G401.6 (cell line): ENCODE measurements at regions not wholly inside any gene's neighbourhood (a gene's known extent, or its start where the extent isn't known, plus 50 kb on each side); places are given as distances from the start of the nearest gene placed in this dataset.
"Not testable (repeated sequence)": the region's sequence is repeated elsewhere in the genome, so short reads cannot be mapped to it uniquely, and the experiment has no call there.

Experiments
- FAIRE-seq: peaks from 2 replicates; lab custom pipeline; 2012; peaks lifted over from hg19 to GRCh38; lab: Jason Lieb, UNC

DNA sequence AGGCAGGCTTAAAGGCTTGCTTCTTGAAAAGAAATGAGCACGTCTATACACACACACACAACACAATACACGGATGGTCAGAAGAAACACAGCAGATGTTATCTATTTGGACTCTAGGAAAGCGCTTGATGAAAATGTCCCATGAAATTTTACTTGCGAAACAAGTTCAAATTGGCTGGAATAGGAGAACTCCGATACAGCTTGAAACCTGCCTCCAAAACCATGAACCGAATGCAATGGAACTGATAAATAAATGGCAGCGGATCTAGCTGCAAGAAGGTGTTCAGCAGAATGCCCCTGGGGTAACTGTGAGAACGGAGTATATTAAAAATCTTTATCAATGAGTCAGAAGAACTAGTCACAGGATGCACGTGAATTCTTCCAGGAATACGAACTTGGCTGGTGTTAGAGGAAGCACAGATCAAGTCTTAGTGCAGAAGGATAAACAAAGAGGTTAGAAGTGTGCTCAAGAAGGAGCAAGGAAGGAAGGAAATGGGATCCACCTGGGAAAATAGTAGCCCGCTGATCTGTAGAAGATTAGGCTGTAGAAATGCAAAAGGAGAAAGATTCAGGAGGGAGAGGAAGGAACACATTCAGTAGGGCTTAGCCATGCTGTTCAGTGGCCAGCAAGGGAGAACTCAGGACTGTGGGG lies 142.0 kb upstream of the PRKCQ start:
- FAIRE-seq: no peak

DNA sequence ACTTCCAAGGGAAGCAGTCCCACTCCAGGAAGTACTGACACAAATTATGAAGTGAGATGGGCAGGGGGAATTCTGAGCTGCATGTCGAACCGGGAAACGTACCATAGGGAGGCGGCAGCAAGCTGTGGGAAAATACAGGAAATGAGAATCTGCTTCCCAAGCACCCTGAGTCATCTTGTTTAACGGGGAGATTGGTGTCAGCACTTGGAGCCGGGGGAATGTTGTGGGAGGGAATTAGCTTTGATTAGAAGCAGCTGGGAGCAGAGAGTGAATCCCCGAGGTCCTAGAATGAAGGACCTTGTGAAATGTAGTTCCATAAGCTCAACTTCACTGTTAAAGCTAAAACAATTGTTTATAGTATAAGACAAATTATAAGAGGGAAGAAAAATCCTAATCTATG lies 141.4 kb upstream of the PRKCQ start:
- no peak for FAIRE-seq

DNA sequence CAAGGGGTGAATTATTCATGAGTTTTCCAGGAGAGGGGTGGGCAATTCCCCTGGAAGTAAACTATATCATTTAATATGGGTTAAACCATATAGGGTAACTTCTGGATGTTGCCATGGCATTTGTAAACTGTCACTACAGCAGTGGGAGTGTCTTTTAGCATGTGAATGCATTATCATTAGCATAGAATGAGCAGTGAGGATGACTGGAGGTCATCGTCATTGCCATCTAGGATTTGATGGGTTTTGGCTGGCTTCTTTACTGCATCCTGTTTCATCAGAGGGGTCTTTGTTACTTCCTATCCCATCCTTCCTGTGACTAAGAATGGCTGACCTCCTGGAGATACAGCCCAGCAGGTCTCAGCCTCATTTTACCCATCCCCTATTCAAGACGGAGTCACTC lies 139.5 kb upstream of the PRKCQ start:
- no peak for FAIRE-seq

DNA sequence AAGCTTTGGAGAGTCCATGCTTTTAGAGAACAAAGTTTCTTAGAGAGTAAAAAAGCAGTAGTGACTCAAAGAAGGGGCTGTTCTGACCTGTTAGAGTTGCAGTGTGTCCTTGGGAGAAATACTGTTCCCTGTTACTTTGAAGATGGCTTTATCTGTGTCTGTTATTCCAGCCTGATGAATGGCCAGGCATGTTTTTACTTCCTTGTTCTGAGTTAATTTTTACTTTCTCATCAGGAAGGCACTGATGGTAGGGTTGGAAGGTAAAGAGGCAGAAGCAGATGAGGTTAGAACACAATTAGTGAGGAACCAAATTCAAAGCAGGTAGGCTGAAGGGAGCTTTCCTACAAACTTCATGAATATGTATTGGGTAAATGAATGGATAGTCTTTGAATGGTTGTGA lies 138.5 kb upstream of the PRKCQ start:
- FAIRE-seq: no peak

DNA sequence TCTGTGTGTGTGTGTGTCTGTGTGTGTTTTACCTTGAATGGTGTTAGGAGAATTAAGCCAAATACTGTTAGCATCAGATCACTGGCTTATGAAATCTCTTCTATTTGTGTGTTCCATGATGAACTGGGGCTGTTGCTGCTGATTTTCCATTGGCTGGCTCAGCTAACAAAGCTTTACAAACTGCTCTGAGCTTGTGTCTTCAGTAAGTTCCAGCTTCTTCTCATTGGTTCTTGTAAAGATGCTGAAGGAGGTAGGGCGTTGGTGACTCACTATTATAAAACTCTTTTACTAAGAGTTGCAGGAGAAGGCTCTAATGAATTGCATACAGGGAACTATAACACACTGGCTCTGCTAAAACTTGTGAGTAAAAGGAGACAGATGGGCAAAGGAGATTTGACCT lies 136.4 kb upstream of the PRKCQ start:
- FAIRE-seq: no peak

DNA sequence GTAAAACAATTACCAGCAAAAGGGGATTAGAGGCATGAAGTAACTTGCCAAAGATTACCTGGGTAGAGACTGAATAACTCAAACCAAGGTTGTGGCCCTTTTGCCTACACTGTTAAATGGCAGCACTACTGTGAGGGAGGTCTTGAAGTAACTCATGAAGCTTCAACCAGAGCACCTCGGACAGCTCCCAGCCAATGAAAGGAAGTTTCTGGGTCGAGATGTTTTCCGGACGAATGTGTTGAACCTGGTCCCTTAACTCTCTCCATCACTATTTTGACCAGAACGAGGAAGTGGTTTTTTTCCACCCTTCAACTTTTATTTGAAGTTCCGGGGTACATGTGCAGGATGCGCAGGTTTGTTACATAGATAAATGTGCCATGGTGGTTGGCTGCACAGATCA lies 133.6 kb upstream of the PRKCQ start:
- FAIRE-seq: no peak

DNA sequence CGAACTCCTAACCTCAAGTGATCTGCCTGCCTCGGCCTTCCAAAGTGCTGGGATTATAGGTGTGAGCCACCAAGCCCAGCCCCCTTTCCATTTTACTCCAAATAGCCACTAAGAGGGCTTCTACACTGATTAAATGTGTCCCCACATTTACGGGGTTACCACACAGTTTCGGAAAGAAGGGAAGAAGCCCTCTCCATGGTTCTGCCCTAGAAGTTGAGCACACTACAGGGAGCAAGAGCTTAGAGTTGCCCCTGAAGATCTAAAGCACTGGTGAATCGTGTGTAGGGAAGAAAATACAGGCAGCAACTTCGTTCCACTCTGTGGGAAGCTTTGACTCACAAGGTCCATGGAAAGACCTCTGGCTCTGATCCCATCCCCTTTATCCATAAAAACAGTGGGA lies 133.0 kb upstream of the PRKCQ start:
- FAIRE-seq: no peak

DNA sequence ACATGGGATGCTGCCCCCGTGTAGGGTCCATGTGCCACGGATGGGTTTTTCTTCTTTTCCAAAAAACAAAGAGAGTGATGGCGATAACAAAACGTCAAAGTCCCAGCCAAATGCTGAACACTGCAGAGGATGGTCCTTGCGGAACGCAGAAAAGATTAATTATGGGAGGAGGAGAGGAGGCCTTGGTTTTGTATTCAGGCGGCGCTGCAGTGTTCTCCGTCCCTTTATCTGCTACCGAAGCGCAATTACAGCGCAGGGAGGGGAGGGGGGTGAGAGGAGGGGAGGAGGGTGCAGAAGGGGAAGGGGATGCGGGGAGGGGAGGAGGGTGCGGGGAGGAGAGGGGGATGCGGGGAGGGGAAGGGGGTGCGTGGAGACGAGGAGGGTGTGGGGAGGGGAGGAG lies 131.8 kb upstream of the PRKCQ start:
- FAIRE-seq: no peak

DNA sequence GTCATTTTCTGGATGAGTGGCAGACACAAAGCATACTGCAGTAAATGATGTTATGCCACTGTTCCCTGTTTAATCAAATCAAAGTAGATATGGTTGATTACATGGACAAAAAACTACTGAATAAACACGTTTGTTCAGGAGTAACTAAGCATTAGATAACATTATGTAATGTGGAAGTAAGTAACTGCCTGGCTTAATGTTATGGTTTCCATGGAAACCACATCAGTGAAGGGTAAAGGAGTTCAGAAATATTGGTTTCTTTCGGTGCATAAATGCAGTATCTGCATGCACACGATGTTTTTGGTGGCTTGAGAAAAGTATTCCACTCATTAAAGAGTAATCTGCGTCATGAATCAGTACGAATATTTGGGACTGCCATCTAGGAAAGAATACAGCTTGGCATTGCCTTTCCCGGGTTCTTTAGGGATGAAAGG lies 131.3 kb upstream of the PRKCQ start:
- FAIRE-seq: no peak

DNA sequence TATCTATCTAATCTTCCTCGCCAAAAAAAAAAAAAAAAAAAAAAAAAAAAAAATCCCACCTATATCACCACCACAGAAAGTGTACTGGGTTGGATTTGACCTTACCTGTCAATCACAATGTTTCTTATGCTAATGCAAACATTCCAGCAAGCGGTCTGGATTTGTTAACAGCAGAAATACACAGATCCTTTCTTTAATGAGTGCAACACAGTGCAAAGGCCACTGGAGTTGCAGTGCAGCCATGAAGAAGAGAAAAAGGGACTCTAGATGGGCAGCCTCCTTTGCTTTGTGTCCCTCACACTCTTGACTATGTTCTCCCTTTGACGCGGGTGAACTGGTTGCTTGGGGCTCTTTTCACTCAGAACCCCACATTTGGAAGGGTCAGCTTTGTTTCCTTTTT lies 127.3 kb upstream of the PRKCQ start:
- FAIRE-seq: no peak

DNA sequence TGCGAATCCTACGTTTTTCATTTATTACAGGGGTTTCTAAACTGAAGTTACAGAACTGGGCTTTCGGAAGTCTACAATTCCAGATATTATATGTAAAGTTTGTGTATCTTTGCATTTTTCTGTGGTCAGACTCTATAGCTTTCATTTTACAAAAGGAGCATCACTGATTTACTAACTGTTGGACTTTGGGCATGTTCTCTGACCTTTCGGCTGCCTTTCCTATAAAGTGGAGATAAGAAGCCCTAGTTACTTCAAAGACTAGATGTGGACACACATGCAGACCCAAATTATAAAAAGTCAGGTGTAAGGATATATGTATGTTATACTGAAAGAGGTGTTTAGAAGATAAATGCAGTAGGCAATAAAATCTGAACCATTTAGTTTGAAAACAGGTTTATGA lies 126.6 kb upstream of the PRKCQ start:
- no peak for FAIRE-seq

DNA sequence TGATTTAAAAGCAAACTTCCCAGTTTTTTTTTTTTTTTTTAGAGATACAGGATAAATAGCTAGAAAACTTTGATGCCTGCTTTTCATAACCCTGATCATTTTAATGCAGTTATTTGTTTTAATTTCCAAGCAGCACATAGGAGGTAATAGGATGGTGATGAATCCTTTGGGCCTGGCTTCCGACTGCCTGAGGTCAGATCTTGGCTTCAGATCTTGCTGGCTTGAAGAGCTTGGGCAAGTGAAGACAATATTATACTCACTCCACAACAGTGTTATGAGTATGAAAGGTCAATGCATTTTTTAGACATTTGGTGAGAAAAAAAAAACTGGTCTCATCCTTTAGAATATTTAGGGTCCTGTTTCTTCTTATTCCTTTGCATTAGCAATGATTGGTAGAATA lies 124.8 kb upstream of the PRKCQ start:
- FAIRE-seq: no peak

DNA sequence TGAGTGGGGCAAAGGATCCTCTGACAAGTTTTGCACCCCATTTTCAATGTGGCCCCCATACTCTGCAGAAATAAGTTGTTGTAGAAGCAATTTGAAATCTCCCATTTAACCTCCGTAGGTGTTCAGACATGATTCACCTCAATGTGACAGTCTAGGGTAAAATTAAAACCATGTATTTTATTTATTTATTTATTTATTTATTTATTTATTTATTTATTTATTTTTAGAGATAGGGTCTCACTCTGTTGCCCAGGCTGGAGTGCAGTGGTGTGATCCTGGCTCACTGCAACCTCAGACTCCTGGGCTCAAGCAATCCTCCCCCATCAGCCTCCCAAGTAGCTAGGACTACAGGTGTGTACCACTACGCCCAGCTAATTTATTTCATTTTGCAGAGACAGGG lies 122.8 kb upstream of the PRKCQ start:
- FAIRE-seq: not testable (repeated sequence)

DNA sequence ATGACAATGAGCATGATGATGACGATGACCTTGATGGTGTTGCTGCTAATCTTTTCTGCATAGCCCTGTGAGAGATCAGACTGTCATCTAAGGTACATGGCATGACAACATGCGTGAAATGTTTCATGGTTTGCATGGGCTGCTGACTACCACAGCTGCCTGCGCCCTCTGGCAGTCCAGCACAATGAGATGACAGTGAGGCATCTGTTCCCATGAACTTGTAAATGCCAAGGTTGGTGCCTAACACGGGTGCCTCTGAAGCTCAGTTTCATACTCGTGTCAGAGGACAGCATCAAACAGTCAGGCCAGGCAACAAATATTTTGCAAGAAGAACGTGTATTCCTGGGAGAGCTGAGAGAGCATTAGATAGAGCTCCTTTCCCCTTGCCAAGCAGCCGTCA lies 122.0 kb upstream of the PRKCQ start:
- FAIRE-seq: no peak

DNA sequence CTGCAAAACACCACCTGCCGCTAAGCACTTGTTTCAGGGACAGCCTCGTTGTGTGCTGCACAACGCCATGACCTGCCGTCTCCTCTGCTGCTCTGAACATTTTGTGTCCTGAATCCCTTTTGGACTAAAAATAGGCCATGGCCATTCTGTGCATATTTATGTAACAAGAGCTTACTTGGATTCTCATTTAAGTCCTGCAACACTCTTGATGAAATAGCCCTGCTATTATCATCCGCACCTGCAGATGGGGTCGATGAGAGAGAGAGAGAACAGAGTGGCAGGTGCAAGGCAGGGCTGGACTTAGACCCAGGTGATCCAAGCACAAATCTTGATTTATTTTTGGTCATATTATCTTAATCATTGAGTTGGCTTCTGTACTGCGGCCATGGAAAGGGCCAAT lies 121.2 kb upstream of the PRKCQ start:
- FAIRE-seq: no peak

DNA sequence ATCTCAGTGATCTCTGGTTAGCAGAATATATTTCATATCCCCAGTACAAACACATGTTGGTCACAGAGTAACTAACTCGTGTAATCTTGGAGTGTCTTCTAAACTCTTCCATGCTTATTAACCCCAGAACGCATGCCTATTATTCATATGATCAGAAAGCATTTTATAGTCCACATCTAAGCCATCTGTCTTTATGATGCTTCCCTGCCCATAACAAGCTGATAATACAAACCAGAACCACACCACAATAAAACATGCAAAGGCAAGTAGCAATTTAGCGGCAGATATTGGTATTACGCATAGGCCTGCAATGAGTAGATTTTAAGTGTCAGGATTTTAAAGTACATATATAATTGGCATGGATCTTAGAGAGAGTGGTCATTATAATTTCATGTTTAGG lies 120.0 kb upstream of the PRKCQ start:
- no peak for FAIRE-seq

DNA sequence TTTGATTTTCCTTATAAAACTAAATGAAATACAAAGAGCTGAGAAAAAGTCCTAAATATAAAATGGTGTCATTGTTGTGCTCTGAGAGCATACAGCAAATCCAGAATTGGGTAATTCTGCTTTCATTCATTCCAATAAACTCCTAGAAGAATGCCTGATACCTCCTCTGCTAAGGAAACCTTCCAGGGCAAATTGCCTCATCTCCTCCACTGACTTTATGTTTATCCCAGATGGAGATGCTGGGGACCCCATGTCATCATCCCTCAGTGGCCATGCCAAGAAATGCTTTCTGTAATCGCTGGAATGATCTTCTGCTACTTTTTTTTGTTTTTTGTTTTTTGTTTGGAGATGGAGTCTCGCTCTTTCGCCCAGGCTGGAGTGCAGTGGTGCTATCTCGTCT lies 119.3 kb upstream of the PRKCQ start:
- no peak for FAIRE-seq

DNA sequence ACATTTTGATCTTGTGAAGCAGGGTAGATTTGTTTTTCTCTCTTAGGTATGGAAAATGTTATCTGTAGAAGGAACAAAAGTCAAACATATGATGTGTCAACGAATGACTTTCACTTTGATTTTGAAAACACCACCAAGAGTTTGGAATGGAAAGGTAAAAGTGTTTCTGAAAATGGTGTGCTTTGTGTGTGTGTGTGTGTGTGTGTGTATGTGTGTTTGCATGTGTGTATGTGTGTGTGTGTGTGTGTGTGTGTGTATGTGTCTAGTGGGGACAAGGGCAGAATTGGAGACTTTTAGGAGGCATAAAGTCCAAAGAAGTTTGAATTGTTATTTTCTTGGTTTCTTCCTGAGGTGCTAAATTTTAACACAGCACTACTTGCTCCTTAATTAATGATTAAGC lies 115.4 kb upstream of the PRKCQ start:
- FAIRE-seq: no peak

DNA sequence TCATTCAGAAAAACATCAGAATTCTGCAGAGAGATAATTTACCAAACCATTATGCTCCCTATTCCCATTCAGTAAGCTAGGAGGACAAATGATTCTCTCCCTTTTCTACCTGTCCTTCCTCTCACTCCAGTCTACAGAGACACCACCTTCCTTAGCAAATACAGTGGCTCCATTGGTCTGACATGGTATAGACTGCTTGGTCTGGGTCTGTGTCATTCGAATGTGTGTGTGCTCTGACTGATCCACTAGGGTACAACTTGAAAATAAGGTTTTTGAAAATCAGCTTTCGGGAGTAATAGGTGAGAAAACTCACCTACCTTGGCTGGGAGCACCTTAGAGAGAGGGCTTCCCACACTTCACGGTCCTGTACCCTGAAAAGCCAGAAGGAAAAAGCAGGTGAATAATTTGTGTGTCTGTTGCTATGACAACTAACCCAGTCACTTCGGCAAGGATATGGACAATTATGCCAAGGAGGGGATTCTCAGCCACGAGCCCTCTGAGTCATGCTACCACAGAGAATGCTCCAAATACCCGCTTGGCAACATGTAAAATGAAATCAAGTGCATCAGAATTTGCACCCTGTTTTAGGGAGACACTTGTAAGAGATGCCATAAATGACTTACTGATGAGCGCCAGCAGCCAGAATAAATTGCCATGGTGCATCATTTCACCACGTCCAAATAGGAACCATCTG lies 114.5 kb upstream of the PRKCQ start:
- no peak for FAIRE-seq

DNA sequence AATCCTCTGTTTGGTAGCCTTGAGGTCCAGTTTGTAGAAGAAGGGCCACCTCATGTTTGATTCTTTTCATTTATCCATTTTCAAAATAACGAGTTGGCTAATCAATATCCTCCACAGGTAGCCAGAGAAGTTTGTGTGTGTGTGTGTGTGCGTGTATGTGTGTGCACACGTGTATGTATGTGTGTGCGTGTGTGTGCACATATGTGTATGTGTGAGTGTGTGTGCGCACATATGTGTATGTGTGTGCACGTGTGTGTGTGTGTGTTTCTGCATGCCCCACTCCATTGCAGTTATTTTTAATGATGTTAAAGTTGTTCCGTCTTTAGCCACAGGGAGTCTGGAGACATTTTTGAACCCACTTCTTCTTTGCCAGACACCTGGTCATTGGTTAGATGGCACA lies 112.8 kb upstream of the PRKCQ start:
- FAIRE-seq: no peak

DNA sequence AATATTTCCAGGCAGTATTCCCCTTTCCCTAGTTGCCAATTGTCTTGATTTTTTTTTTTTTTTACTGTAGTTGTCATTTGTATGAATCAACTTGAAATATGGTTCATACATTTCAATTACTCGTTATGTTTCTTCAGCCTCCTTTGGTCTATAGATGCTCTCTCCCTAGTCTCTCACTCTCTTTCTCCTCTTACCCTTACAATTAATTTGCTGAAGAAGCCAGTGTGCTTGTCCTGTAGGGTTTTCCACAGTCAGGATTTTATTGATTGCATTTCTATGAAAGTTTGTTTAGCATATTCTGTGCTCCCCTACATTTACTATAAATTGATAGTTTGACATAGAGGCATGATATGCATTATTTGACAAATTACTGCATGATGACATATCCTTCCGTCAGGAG lies 112.0 kb upstream of the PRKCQ start:
- no peak for FAIRE-seq

DNA sequence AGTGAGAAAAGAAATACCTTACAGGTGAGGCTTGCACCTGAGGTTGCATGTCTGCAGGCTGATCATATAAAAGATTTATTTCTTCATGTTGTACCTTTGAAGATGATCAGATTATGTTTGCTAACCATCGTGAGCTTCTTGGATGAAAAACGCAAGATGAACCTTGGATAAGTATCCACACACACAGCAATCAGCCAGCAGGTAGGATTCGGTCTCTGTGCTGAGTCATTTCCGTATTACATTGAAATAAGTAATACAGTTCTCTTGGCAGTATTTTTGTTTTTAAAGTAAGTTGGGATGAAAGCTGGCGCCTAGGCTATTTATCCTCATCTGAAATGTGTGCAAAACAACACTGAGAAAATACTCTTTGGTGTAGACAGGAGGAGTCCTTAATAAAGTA lies 109.0 kb upstream of the PRKCQ start:
- FAIRE-seq: no peak

DNA sequence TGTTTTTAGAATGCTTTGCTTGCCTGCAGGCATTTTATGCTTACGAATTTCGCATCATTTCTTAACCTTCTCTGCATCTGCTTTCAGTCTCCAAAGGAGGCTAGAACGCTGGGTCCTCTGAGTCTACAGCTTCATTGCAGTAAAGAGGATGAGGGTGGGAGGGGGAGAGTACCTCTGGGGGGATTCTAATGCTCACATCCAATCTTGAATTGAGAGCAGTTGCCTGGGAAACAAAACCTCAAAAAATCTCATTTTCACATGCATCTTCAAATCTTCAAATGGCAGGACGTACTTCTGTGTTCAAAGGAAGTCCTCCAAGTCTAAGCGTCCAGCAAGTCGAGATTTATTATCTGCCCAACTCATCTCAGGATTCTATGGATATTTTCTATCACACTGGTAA lies 100.7 kb upstream of the PRKCQ start:
- FAIRE-seq: no peak

DNA sequence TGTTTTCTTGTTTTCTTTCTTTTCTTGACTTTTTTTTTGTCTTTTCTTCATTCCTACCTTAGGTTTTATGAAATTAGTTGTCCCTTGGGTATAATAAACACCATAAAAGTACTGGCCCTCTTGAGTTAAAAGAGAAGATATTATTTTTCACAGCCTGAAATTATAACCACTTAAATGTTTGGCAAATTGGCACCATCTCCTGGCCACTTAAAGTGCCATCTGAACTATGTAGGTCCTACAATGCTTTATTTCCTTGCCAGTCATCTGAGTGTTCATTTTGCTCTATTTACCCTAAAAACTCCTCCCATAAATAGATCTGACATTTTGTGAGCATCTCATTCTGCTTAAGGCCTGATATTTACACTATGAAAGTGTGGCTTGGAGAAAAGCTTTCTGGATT lies 98.9 kb upstream of the PRKCQ start:
- no peak for FAIRE-seq
